Pancreas (tissue), 10 donors: ENCODE measurements at regions not wholly inside any gene's neighbourhood (a gene's known extent, or its start where the extent isn't known, plus 50 kb on each side); places are given as distances from the start of the nearest gene placed in this dataset.
"Not testable (repeated sequence)": the region's sequence is repeated elsewhere in the genome, so short reads cannot be mapped to it uniquely, and the experiment has no call there.

ENCODE experiments used
- ATAC-seq, 4 donors: fragments of 200-7000 bp; cut with Tn5 transposase; one replicate each; pipeline versions ENCODE4 v1.8.0 to v1.9.1; 2020; ENCODE audit warnings: mild to moderate bottlenecking in 4 of 4, moderate library complexity in 4 of 4
- DNase-seq, 6 donors: peaks; one replicate each; pipeline ENCODE4 v3.0.0-alpha.2; 2020
- FAIRE-seq: peaks from 2 replicates; lab custom pipeline; 2012; peaks lifted over from hg19 to GRCh38; lab: Jason Lieb, UNC
- H3K27ac ChIP-seq, 4 donors: fragments of 200-600 bp; sonication (generic); 1 replicate in 3 of 4; 2 replicates in 1 of 4; pipeline versions ENCODE4 v1.5.0 to v1.8.0; 2020
- H3K27me3 ChIP-seq, 4 donors: fragments of 200-600 bp; one replicate each; pipeline ENCODE4 v1.8.0; 2021
- H3K36me3 ChIP-seq, 3 donors: fragments of 200-600 bp; sonication (generic) in 1 of 3; one replicate each; pipeline versions ENCODE4 v1.5.0 to v1.8.0; 2020 to 2021
- H3K4me1 ChIP-seq, 3 donors: fragments of 200-600 bp; one replicate each; pipeline ENCODE4 v1.8.0; 2021
- H3K4me3 ChIP-seq, 4 donors: fragments of 200-600 bp; sonication (generic) in 2 of 4; one replicate each; pipeline versions ENCODE4 v1.5.0 to v1.8.0; 2020 to 2021
- H3K9me3 ChIP-seq, 4 donors: fragments of 200-600 bp; one replicate each; pipeline ENCODE4 v1.8.0; 2021
- WGBS, 2 donors: extraction: QIAGEN DNeasy Blood & Tissue Kit; methylation state at CpG; one replicate each; pipeline ENCODE4 v1.1.7; 2013; 5-methylcytosine and 5-hydroxymethylcytosine counted together
- intact Hi-C, 3 donors: fragments of 100-400 bp; cut with DNase I; formaldehyde crosslinking; loops; one replicate each; pipeline versions ENCODE4 v1.11.1 to v1.14.2; 2022
- TF ChIP-seq, protein P1 (sequence below), 4 donors: fragments of 200-600 bp; sonication (generic) in 3 of 4; IDR thresholded peaks; one replicate each; pipeline versions ENCODE4 v1.5.0 to v1.8.0; 2021; ENCODE audit warnings: antibody characterized with exemption in 4 of 4
- donor health status: healthy with polysubstance abuse.
- donor health status: DM: no; HTN: no; CAD: no; lungs with moderate emphysema.
- donor health status: DM: no; HTN: no; CAD: no.
- donor health status: control.
- donor health status: control.
- donor health status: Bipolar disorder and iron deficiency.
- donor health status: DM: yes; HTN: yes; CAD: no.
- donor health status: DM: no; HTN: no; CAD: no.
- donor health status: DM: no; HTN: no; CAD: no.
- donor health status: DM: yes; HTN: yes; CAD: no.

DNA sequence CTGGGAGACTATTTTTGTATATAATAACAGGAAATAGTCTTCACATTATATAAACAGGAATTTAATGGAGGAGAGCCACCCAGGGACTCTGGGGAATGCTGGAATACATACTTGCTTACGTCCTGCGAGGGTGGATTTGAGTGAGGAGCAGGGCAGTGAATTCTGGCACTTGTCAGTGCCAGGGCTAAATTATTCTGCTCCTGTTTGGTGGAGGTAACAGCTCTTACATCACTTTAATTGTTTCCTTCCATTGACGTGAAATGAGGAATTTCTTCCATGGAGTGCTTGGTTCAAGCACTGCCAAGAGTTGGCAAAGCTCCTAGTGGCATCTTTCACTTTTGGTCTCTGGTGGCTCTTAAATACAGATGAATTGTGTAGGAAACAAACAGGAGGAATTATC, 94.1 kb upstream of the GOLGA8J start:
- intact Hi-C loops: no loop called here
- WGBS, 2 donors: 48 to 52% methylated on average over 3 of the region's 3 CpGs
- TF ChIP-seq, protein P1, sequence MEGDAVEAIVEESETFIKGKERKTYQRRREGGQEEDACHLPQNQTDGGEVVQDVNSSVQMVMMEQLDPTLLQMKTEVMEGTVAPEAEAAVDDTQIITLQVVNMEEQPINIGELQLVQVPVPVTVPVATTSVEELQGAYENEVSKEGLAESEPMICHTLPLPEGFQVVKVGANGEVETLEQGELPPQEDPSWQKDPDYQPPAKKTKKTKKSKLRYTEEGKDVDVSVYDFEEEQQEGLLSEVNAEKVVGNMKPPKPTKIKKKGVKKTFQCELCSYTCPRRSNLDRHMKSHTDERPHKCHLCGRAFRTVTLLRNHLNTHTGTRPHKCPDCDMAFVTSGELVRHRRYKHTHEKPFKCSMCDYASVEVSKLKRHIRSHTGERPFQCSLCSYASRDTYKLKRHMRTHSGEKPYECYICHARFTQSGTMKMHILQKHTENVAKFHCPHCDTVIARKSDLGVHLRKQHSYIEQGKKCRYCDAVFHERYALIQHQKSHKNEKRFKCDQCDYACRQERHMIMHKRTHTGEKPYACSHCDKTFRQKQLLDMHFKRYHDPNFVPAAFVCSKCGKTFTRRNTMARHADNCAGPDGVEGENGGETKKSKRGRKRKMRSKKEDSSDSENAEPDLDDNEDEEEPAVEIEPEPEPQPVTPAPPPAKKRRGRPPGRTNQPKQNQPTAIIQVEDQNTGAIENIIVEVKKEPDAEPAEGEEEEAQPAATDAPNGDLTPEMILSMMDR (IDR thresholded peaks at IDR 0.05): no peak
- Histone ChIP-seq H3K4me3 (no peak overlapping the region), H3K9me3 (no peaks in the 10 kb centered on the region), H3K4me1 (no peaks in the 10 kb centered on the region), H3K27me3 (no peaks in the 10 kb centered on the region), H3K27ac (no peak overlapping the region), H3K36me3 (no peaks in the 10 kb centered on the region)
- ATAC-seq: no peak
- no peak for FAIRE-seq
- no peak for DNase-seq

DNA sequence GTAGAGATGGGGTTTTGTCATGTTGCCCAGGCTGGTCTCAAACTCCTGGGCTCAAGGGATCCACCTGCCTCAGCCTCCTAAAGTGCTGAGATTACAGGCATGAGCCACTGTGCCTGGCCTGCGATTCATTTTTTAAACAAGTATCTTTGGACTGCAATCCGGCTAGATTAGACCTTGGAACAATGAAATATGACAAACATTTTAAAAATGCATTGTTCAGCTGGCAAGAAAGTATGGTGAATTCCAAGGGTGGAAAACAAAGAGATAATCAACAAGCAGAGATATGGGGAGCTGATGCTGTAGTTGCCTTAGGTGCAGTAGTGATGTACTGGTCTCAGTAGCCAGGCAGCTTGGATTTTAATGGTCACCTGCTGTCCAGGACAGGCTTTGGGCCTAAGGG, 95.8 kb upstream of the GOLGA8J start:
- ATAC-seq (no peak), FAIRE-seq (no peak), DNase-seq (no peak)
- Histone ChIP-seq H3K9me3 (no peaks in the 10 kb centered on the region), H3K36me3 (no peaks in the 10 kb centered on the region), H3K4me3 (no peak overlapping the region), H3K27me3 (no peaks in the 10 kb centered on the region), H3K4me1 (no peaks in the 10 kb centered on the region), H3K27ac (no peak overlapping the region)
- 53 to 59% methylated on average over 2 of the region's 2 CpGs for WGBS, 2 donors
- TF ChIP-seq, protein P1 (IDR thresholded peaks at IDR 0.05): no peak
- intact Hi-C loops: no loop called here

DNA sequence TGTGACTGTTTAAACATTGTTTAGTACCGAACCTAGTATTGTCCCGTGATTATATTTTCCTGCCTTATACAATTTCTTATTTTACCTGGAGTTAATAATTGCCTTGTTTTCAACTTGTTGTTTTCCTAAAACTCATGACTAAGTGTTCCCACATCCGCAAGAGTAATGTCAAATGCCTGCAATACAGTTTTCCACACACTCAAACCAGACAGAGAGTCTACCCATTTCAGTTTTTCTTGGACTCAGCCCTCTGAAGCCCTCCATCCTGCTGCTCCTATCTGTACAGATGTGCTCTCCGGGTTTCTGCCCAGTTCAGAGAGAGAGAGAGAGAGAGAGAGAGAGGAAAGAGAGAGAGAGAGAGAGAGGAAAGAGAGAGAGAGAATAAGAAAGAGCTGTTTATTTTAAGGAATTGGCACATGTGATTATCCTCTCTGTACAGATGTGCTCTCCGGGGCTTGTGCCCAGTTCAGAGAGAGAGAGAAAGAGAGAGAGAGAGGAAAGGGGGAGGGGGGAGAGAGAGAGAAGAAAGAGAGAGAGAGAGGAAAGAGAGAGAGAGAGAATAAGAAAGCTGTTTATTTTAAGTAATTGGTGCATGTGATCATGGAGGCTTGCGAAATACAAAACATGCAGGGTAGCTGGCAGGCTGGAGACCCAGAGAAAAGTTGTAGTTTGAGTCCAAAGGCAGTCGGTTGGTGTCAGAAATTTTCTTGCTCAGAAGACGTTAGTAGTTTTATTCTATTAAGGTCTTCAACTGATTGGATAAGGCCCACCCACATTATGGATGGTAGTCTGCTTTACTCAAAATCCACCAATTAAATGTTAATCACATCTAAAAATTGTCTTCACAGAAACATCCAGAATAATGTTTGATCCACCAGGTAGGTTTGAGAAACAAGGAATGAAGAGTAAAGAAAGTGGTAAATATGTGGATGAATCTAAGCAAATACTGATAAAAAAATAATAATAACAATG, 104.1 kb upstream of the GOLGA8J start:
- Histone ChIP-seq H3K27ac (no peak overlapping the region), H3K9me3 (no peaks in the 10 kb centered on the region), H3K36me3 (no peaks in the 10 kb centered on the region), H3K4me3 (no peak overlapping the region), H3K27me3 (no peaks in the 10 kb centered on the region), H3K4me1 (no peaks in the 10 kb centered on the region)
- ATAC-seq (no peak), DNase-seq (no peak), FAIRE-seq (no peak)
- WGBS, 2 donors: 59 to 63% methylated on average over 8 of the region's 8 CpGs
- TF ChIP-seq, protein P1 (IDR thresholded peaks at IDR 0.05): no peak
- intact Hi-C loops: no loop called here

DNA sequence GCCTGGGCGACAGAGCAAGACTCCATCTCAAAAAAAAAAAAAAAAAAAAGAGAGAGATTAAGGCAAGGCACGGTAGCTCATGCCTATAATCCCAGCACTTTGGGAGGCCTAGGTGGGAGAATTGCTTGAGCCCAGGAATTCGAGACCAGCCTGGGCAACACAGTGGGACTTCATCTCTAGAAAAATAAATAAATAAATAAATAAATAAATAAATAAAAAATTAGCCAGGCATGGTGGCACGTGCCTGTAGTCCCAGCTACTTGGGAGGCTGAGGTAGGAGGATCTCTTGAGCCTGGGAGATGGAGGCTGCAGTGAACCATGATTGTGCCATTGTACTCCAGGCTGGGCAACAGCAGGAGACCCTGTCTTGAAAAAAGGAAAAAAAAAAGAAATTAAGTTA, 108.7 kb upstream of the GOLGA8J start:
- H3K27me3 ChIP-seq, H3K4me3 ChIP-seq, intact Hi-C loops, ATAC-seq, H3K27ac ChIP-seq, DNase-seq, H3K36me3 ChIP-seq, H3K4me1 ChIP-seq, H3K9me3 ChIP-seq, FAIRE-seq: not testable (repeated sequence)
- 87 to 88% methylated on average over 3 of the region's 4 CpGs for WGBS, 2 donors

DNA sequence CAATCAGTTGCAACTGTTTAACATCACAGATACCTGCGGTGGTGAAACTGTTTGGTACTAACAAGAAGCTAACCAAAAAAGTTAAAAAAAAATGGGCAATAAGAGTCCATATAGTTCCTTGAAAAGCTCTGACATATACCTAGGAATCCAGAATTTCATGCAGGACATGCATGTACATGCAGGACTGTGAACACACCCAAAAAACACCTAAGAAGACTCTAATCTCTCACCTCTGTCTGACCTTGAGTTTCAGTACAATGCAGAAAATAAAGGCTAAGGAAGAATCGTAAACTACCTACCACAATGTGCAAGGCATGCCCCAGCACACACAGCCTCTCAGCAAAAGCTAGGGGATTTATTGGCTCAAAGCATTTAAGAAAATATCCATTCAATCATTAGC, 110.7 kb upstream of the GOLGA8J start:
- H3K4me1 ChIP-seq: no peaks in the 10 kb centered on the region
- H3K27ac ChIP-seq: no peak overlapping the region
- 85 to 97% methylated on average over 2 of the region's 2 CpGs for WGBS, 2 donors
- no peak for FAIRE-seq
- intact Hi-C loops: no loop called here
- TF ChIP-seq, protein P1 (IDR thresholded peaks at IDR 0.05): no peak
- DNase-seq: no peak
- no peaks in the 10 kb centered on the region for H3K36me3 ChIP-seq
- no peaks in the 10 kb centered on the region for H3K9me3 ChIP-seq
- no peak overlapping the region for H3K4me3 ChIP-seq
- ATAC-seq: no peak
- H3K27me3 ChIP-seq: peaks cover 0 to 6% (median 2%) of the 10 kb centered on the region in 4 donors
